PC-3 (cell line): ENCODE measurements at regions not wholly inside any gene's neighbourhood (a gene's known extent, or its start where the extent isn't known, plus 50 kb on each side); places are given as distances from the start of the nearest gene placed in this dataset.

ENCODE experiments used
- ATAC-seq: fragments of 200-7000 bp; cut with Tn5 transposase; 2 replicates; pipeline ENCODE4 v1.9.1; 2020; ENCODE audit warnings: mild to moderate bottlenecking, moderate library complexity
- BruUV-seq: library from RNA; stranded (reverse); fragments of 400-500 nt; replicated peaks from 2 replicates; lab custom pipeline; 2021; lab: Mats Ljungman, UMichigan
- CTCF ChIA-PET: fragments of 300-600 bp; sonication (Branson Sonifier 250); formaldehyde crosslinking; loops from one replicate; lab custom pipeline; 2022; ENCODE audit warnings: antibody characterized with exemption; lab: Charles Lee
- POLR2A ChIA-PET: fragments of 300-600 bp; sonication (Branson Sonifier 250); formaldehyde crosslinking; loops from one replicate; lab custom pipeline; 2022; ENCODE audit warnings: antibody characterized with exemption; ENCODE audit not compliant: unreplicated experiment; lab: Charles Lee
- DNase-seq: peaks from one replicate; pipeline ENCODE4 v3.0.0-alpha.2; 2015
- H2AFZ ChIP-seq: fragments of 300-600 bp; sonication (generic); 2 replicates; pipeline ENCODE4 v1.6.0; 2016; ENCODE audit warnings: antibody characterized with exemption, low read length
- H3F3A ChIP-seq: fragments of 300-600 bp; sonication (generic); one replicate; pipeline ENCODE4 v1.6.0; 2017; ENCODE audit warnings: antibody characterized with exemption, low read length, control low read depth, mild to moderate bottlenecking; ENCODE audit not compliant: unreplicated experiment
- H3K27ac ChIP-seq: fragments of 300-600 bp; sonication (generic); 2 replicates; pipeline ENCODE4 v1.5.1; 2016; ENCODE audit warnings: mild to moderate bottlenecking, low read length
- H3K27me3 ChIP-seq: fragments of 300-600 bp; sonication (generic); 2 replicates; pipeline ENCODE4 v1.6.1; 2016; ENCODE audit warnings: low read length, mixed read lengths
- H3K36me3 ChIP-seq: fragments of 300-600 bp; sonication (generic); 2 replicates; pipeline ENCODE4 v1.6.1; 2016; ENCODE audit warnings: low read depth, mixed run types, low read length, mixed read lengths
- H3K4me1 ChIP-seq: fragments of 300-600 bp; sonication (generic); 2 replicates; pipeline ENCODE4 v1.5.1; 2016; ENCODE audit warnings: low read length; ENCODE audit not compliant: insufficient read depth
- H3K4me2 ChIP-seq: fragments of 300-600 bp; sonication (generic); 2 replicates; pipeline ENCODE4 v1.6.0; 2016; ENCODE audit warnings: low read length
- H3K4me3 ChIP-seq: fragments of 300-600 bp; sonication (generic); 2 replicates; pipeline ENCODE4 v1.5.1; 2016; ENCODE audit warnings: mild to moderate bottlenecking, low read length, mixed read lengths
- H3K79me2 ChIP-seq: fragments of 300-600 bp; sonication (generic); 2 replicates; pipeline ENCODE4 v1.6.1; 2017; ENCODE audit warnings: low read length, mixed read lengths
- H3K9ac ChIP-seq: fragments of 300-600 bp; sonication (generic); 2 replicates; pipeline ENCODE4 v1.6.0; 2016; ENCODE audit warnings: mild to moderate bottlenecking, low read length
- H3K9me2 ChIP-seq: fragments of 300-600 bp; sonication (generic); replicated peaks from 2 replicates; pipeline ENCODE4 v1.6.1; 2016; ENCODE audit warnings: mixed run types, low read length, mixed read lengths
- H3K9me3 ChIP-seq: fragments of 300-600 bp; sonication (generic); 2 replicates; pipeline ENCODE4 v1.6.1; 2016; ENCODE audit warnings: low read length, mixed read lengths
- H4K20me1 ChIP-seq: fragments of 300-600 bp; sonication (generic); 2 replicates; pipeline ENCODE4 v1.6.1; 2016; ENCODE audit warnings: low read length, mixed read lengths
- CTCF ChIP-seq: fragments of 300-600 bp; sonication (generic); conservative IDR thresholded peaks from 2 replicates; pipeline ENCODE4 v1.5.1; 2017; ENCODE audit warnings: antibody characterized with exemption, low read depth, mild to moderate bottlenecking, low read length
- EZH2 ChIP-seq: fragments of 300-600 bp; sonication (generic); IDR thresholded peaks from one replicate; pipeline ENCODE4 v1.6.1; 2017; ENCODE audit warnings: antibody characterized with exemption, mild to moderate bottlenecking, low read length; ENCODE audit not compliant: unreplicated experiment
- EZH2phosphoT487 ChIP-seq: fragments of 300-600 bp; sonication (generic); IDR thresholded peaks from 2 replicates; pipeline ENCODE4 v1.6.1; 2018; ENCODE audit warnings: mild to moderate bottlenecking, antibody characterized with exemption, low read length, borderline replicate concordance
- intact Hi-C: fragments of 100-400 bp; cut with micrococcal nuclease; formaldehyde crosslinking; loops from 2 replicates; pipeline ENCODE4 v1.9.0; 2023

DNA sequence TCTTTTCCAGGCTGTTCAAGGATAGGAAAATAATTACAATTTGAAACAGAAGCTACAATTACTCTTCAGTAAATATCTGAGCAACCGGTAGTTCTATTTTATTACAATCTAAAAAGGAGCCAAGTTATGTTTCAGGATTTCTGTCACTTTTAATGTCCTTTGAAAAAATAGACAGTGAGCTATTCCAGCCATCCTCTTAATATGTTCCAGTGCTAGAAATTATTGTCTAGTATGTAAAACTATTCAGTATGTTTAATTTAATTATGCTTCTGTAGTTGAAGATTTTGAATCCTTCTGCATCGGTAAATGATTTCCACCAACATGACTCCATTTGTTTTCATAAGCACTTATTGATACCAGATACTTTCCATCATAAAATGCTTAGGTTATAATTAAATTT lies 129.6 kb upstream of the SEMA3D start:
- H3K9ac ChIP-seq = no peak overlapping the region
- H3K27me3 ChIP-seq = no peaks in the 10 kb centered on the region
- H3K36me3 ChIP-seq = no peaks in the 10 kb centered on the region
- no peaks in the 10 kb centered on the region for H3K9me3 ChIP-seq
- DNase-seq (no peak), ATAC-seq (no peak)
- no peaks in the 10 kb centered on the region for H3K4me1 ChIP-seq
- no peaks in the 10 kb centered on the region for H3K9me2 ChIP-seq
- POLR2A ChIA-PET = no interaction called here
- H3K79me2 ChIP-seq = no peaks in the 10 kb centered on the region
- H3K4me2 ChIP-seq = no peak overlapping the region
- intact Hi-C loops = no loop called here
- no peaks in the 10 kb centered on the region for H4K20me1 ChIP-seq
- H2AFZ ChIP-seq = no peak overlapping the region
- H3K4me3 ChIP-seq = no peak overlapping the region
- H3F3A ChIP-seq = no peaks in the 10 kb centered on the region
- H3K27ac ChIP-seq = no peak overlapping the region
- CTCF ChIA-PET = no interaction called here
- BruUV-seq = no TSS peak
- no peak for TF ChIP-seq EZH2phosphoT487

GRCh38 chr7:85310301-85310700 lies 123.4 kb upstream of the SEMA3D start:
- H3K79me2 ChIP-seq = no peaks in the 10 kb centered on the region
- no peaks in the 10 kb centered on the region for H3K9me3 ChIP-seq
- BruUV-seq = no TSS peak
- H3K27me3 ChIP-seq = no peaks in the 10 kb centered on the region
- no peaks in the 10 kb centered on the region for H3F3A ChIP-seq
- no peaks in the 10 kb centered on the region for H4K20me1 ChIP-seq
- ATAC-seq (no peak), DNase-seq (no peak)
- TF ChIP-seq EZH2 = no peak
- ChIA-PET POLR2A (no interaction called here), CTCF (no interaction called here)
- no peak overlapping the region for H3K4me3 ChIP-seq
- no peak overlapping the region for H3K4me2 ChIP-seq
- no peak overlapping the region for H3K27ac ChIP-seq
- intact Hi-C loops = no loop called here
- H3K9me2 ChIP-seq = no peaks in the 10 kb centered on the region
- no peak overlapping the region for H3K9ac ChIP-seq
- H3K4me1 ChIP-seq = no peaks in the 10 kb centered on the region
- no peak overlapping the region for H2AFZ ChIP-seq
- no peaks in the 10 kb centered on the region for H3K36me3 ChIP-seq

DNA sequence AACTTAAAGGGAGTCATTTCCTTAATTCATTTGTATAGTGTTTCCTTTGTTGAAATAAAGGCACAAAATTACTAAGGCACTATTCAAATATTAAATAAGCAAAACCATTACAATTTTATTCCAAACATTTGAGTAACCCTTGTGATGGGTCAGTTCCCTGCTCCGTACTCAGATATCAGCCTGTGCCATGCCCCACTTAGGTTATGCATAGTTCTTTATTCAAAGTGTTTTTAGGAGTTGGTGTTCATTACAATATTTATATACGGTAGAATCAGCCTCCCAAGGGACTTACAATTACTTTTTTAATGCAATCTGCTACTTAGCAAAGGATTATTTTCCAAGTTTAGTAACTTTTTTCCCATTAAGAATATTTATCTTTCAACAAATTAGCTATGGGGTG lies 119.3 kb upstream of the SEMA3D start:
- H3K27ac ChIP-seq = no peak overlapping the region
- no peaks in the 10 kb centered on the region for H4K20me1 ChIP-seq
- no peaks in the 10 kb centered on the region for H3K36me3 ChIP-seq
- no peaks in the 10 kb centered on the region for H3K9me3 ChIP-seq
- ChIA-PET CTCF (no interaction called here), POLR2A (no interaction called here)
- H3F3A ChIP-seq = no peaks in the 10 kb centered on the region
- H3K4me3 ChIP-seq = no peak overlapping the region
- no peaks in the 10 kb centered on the region; the same call in 1 of the 2 replicates for H3K27me3 ChIP-seq
- no peak overlapping the region for H3K4me2 ChIP-seq
- H3K9me2 ChIP-seq = no peaks in the 10 kb centered on the region
- ATAC-seq (no peak), DNase-seq (no peak)
- no TSS peak for BruUV-seq
- no peaks in the 10 kb centered on the region for H3K4me1 ChIP-seq
- intact Hi-C loops = no loop called here
- H3K9ac ChIP-seq = no peak overlapping the region
- TF ChIP-seq EZH2phosphoT487 = no peak
- no peak for TF ChIP-seq EZH2
- TF ChIP-seq CTCF = no peak
- no peak overlapping the region for H2AFZ ChIP-seq
- no peaks in the 10 kb centered on the region for H3K79me2 ChIP-seq

- Histone ChIP-seq H3K4me2 (no peak overlapping the region), H3K9ac (no peak overlapping the region), H3K4me1 (no peaks in the 10 kb centered on the region), H4K20me1 (no peaks in the 10 kb centered on the region), H3F3A (no peaks in the 10 kb centered on the region), H3K4me3 (no peak overlapping the region), H3K79me2 (no peaks in the 10 kb centered on the region), H3K9me3 (no peaks in the 10 kb centered on the region), H3K9me2 (no peaks in the 10 kb centered on the region), H3K27ac (no peak overlapping the region), H3K27me3 (no peaks in the 10 kb centered on the region), H2AFZ (no peak overlapping the region), H3K36me3 (no peaks in the 10 kb centered on the region)
- POLR2A ChIA-PET = no interaction called here
- DNase-seq (no peak), ATAC-seq (no peak)
- intact Hi-C loops = no loop called here
- BruUV-seq = no TSS peak
- CTCF ChIA-PET = no interaction called here
- TF ChIP-seq CTCF (no peak), EZH2 (no peak), EZH2phosphoT487 (no peak)
These were observed 107.3 kb upstream of the SEMA3D start for GRCh38 chr7:85294176-85294575.
